Thoracic aorta (tissue), 2 donors: ENCODE measurements at regions not wholly inside any gene's neighbourhood (a gene's known extent, or its start where the extent isn't known, plus 50 kb on each side); places are given as distances from the start of the nearest gene placed in this dataset.
A peak's percentile ranks its signal among the peaks of the same experiment; 100 is the strongest.
"Not testable (repeated sequence)": the region's sequence is repeated elsewhere in the genome, so short reads cannot be mapped to it uniquely, and the experiment has no call there.

Experiments used
- ATAC-seq: fragments of 150-250 bp; one replicate; pipeline ENCODE4 v1.8.0; 2017; ENCODE audit warnings: low read depth; ENCODE audit not compliant: insufficient number of reproducible peaks, low FRiP score
- DNase-seq: peaks from one replicate; pipeline ENCODE4 v3.0.0-alpha.2; 2020; ENCODE audit warnings: low spot score
- H3K27ac ChIP-seq, 2 donors: fragments of 200-600 bp; sonication (generic); 1 replicate in 1 of 2; 2 replicates in 1 of 2; pipeline ENCODE4 v1.5.1; 2016; ENCODE audit warnings: mild to moderate bottlenecking in 2 of 2, moderate library complexity in 2 of 2
- H3K27me3 ChIP-seq: fragments of 200-600 bp; sonication (generic); replicated peaks from 2 replicates; pipeline ENCODE4 v1.6.0; 2016; ENCODE audit warnings: mild to moderate bottlenecking; ENCODE audit not compliant: insufficient read depth
- H3K36me3 ChIP-seq: fragments of 200-600 bp; sonication (generic); one replicate; pipeline ENCODE4 v1.5.1; 2016
- H3K4me1 ChIP-seq, 2 donors: fragments of 200-600 bp; sonication (generic); 1 replicate in 1 of 2; 2 replicates in 1 of 2; pipeline versions ENCODE4 v1.5.1 to v1.6.0; 2016; ENCODE audit warnings: low read depth in 2 of 2, mild to moderate bottlenecking in 1 of 2; ENCODE audit not compliant: control insufficient read depth in 1 of 2
- H3K4me3 ChIP-seq: fragments of 200-600 bp; sonication (generic); 2 replicates; pipeline ENCODE4 v1.5.1; 2016; ENCODE audit warnings: mild to moderate bottlenecking
- H3K9me3 ChIP-seq: fragments of 200-600 bp; sonication (generic); 2 replicates; pipeline ENCODE4 v1.5.1; 2016
- TF ChIP-seq, protein P1 (sequence below): fragments of 200-600 bp; sonication (generic); IDR thresholded peaks from one replicate; pipeline ENCODE4 v1.5.1; 2019; ENCODE audit warnings: antibody characterized with exemption

DNA sequence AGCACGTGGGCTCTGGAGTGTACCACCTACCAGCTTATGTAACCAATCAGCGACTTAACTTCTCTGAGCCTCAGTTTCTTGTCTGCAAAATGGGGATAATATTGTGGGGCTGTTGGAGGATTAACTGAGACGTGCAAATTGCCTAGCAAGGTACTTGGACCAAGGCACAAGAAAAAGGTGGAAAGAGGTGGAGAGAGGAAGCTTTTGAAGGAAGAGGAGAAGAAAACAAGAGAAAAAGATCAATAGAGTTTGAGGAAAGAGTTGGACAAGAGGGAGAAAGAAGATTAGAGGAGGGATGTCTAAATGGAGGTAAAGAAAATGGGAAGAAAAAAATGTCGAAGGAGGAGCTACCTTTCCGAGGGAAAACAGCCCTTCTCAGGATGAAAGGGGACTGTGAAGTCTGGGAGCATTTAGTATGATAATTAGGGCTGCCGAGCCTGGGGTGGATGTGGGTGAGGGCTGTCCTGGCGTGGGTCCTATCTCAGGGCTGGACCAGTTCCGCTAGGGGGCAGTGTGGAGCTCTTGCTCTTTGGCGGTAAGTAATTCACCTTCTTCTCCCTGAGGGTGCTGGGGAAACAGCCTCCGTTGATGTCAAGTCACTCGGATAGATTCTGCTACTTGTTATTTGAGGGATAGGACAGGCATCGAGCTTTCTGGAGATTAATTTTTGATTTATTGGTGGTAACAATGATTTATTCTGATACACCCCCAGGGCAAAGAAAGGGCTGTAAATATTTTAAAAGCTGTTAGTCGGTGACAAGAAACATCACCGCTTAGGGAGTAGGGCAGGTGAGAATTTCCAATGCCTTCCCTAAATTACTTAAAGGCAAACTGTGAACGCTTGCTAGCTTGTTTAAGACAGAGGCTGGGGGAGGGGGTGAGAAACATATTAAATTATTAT is 79.0 kb upstream of the NFASC start:
- no peaks in the 10 kb centered on the region for H3K4me1 ChIP-seq
- ATAC-seq (no peak), DNase-seq (no peak)
- TF ChIP-seq, protein P1, sequence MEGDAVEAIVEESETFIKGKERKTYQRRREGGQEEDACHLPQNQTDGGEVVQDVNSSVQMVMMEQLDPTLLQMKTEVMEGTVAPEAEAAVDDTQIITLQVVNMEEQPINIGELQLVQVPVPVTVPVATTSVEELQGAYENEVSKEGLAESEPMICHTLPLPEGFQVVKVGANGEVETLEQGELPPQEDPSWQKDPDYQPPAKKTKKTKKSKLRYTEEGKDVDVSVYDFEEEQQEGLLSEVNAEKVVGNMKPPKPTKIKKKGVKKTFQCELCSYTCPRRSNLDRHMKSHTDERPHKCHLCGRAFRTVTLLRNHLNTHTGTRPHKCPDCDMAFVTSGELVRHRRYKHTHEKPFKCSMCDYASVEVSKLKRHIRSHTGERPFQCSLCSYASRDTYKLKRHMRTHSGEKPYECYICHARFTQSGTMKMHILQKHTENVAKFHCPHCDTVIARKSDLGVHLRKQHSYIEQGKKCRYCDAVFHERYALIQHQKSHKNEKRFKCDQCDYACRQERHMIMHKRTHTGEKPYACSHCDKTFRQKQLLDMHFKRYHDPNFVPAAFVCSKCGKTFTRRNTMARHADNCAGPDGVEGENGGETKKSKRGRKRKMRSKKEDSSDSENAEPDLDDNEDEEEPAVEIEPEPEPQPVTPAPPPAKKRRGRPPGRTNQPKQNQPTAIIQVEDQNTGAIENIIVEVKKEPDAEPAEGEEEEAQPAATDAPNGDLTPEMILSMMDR: peak; percentile 51
- no peak overlapping the region for H3K4me3 ChIP-seq
- no peaks in the 10 kb centered on the region for H3K27me3 ChIP-seq
- H3K9me3 ChIP-seq: no peaks in the 10 kb centered on the region
- no peaks in the 10 kb centered on the region for H3K36me3 ChIP-seq
- no peak overlapping the region for H3K27ac ChIP-seq

DNA sequence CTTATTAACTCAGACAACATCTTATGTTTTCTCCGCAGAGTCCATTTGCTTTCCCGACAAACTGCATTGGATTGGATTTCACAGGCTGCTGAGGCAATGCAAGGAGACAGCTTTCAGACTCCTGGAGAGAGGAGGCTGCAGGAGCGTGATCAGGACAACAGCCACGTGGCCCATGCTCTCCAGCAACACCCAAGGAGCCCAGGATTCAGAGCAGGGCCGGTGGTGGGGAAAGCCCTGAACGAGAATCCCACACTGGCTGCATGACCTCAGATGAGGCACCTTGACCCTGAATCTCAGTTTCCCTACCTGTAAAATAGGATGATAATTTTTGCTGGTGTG is 78.3 kb upstream of the NFASC start:
- DNase-seq (no peak), ATAC-seq (no peak)
- no peak overlapping the region for H3K27ac ChIP-seq
- no peaks in the 10 kb centered on the region for H3K27me3 ChIP-seq
- H3K36me3 ChIP-seq: no peaks in the 10 kb centered on the region
- TF ChIP-seq, protein P1: no peak
- H3K4me3 ChIP-seq: no peak overlapping the region
- no peaks in the 10 kb centered on the region for H3K4me1 ChIP-seq
- no peaks in the 10 kb centered on the region for H3K9me3 ChIP-seq

DNA sequence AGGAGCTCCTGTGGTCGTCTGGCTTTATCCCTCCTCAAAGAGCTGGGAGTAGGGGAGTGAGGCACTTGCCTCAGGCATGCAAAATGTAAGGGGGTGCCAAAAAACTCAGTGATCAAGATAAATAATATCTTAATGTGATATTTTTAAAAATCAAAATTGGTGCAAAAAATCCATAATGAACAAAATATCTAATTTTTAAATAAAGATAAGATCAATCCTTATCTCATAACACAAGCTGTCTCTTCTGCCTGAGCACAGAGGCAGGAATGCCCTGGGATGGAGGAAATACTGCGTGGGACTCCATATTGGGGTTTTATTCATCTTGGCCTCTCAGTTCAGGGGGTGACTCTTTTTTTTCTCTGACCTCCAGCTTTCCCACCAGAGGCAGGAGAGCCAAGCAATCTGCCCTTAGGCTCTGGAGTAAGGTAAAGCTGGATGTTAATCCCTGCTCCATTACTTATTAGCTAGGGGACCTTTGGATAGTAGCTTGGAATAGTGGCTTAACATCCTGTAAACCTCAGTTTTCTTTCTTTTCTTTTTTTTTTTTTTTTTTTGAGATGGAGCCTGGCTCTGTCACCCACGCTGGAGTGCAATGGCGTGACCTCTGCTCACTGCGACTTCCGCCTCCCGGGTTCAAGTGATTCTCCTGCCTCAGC is 77.3 kb upstream of the NFASC start:
- Histone ChIP-seq H3K4me1 (no peaks in the 10 kb centered on the region), H3K4me3 (no peak overlapping the region), H3K9me3 (no peaks in the 10 kb centered on the region), H3K36me3 (no peaks in the 10 kb centered on the region), H3K27ac (no peak overlapping the region), H3K27me3 (no peaks in the 10 kb centered on the region)
- DNase-seq: no peak
- no peak for ATAC-seq
- TF ChIP-seq, protein P1: no peak

DNA sequence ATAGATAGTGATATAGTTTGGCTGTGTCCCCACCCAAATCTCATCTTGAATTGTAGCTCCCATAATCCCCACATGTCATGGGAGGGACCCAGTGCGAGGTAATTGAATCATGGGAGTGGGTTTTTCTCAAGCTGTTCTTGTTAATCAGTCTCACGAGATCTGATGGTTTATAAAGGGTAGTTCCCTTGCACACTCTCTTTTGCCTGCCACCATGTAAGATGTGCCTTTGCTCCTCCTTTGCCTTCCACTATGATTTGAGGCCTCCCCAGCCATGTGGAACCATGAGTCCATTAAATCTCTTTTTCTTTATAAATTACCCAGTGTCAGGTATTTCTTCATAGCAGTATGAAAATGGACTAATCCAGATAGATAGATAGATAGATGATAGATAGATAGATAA is 73.8 kb upstream of the NFASC start:
- not testable (repeated sequence) for H3K9me3 ChIP-seq, H3K4me1 ChIP-seq, DNase-seq, H3K27me3 ChIP-seq, H3K4me3 ChIP-seq, H3K27ac ChIP-seq, ATAC-seq, H3K36me3 ChIP-seq

DNA sequence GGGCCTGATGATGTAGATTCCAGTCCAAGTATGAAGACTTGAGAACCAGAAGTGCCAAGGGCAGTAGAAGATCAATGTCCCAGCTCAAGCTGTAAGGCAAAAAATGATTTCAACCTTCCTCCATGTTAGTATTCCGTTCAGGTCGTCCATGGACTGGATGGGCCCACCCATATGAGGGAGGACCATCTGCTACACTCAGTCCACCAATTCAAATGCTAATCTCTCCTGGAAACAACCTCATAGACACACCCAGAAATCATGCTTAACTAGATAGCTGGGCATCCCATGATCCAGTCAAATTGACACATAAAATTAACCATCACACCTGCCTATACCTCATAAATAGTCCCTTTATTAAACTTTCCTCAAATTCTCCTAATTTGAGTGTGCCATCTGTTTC is 73.3 kb upstream of the NFASC start:
- no peak overlapping the region for H3K4me3 ChIP-seq
- TF ChIP-seq, protein P1: no peak
- no peaks in the 10 kb centered on the region for H3K9me3 ChIP-seq
- ATAC-seq (no peak), DNase-seq (no peak)
- H3K36me3 ChIP-seq: no peaks in the 10 kb centered on the region
- no peak overlapping the region for H3K27ac ChIP-seq
- H3K4me1 ChIP-seq: no peaks in the 10 kb centered on the region
- no peaks in the 10 kb centered on the region for H3K27me3 ChIP-seq
